IPS-18c (cell line): ENCODE measurements at regions not wholly inside any gene's neighbourhood (a gene's known extent, or its start where the extent isn't known, plus 50 kb on each side); places are given as distances from the start of the nearest gene placed in this dataset.

ENCODE experiments used
- H3K4me3 ChIP-seq: 2 replicates; pipeline ENCODE4 v1.7.0; 2013; ENCODE audit warnings: low read depth, mild to moderate bottlenecking, low read length, moderate library complexity; ENCODE audit not compliant: insufficient read depth
- H3K9me3 ChIP-seq: one replicate; pipeline ENCODE4 v1.6.1; 2013; ENCODE audit warnings: mild to moderate bottlenecking, low read length, moderate library complexity; ENCODE audit not compliant: control insufficient read depth, insufficient read depth

- no peak overlapping the region for H3K4me3 ChIP-seq
- H3K9me3 ChIP-seq, result no peaks in the 10 kb centered on the region
Measured at GRCh38 chr7:52100-52499, 140.3 kb upstream of the FAM20C start.

GRCh38 chr7:53531-53930 is 138.8 kb upstream of the FAM20C start:
- H3K9me3 ChIP-seq, result no peaks in the 10 kb centered on the region
- H3K4me3 ChIP-seq, result no peak overlapping the region

- Histone ChIP-seq H3K9me3 (no peaks in the 10 kb centered on the region), H3K4me3 (no peak overlapping the region)
Measured at GRCh38 chr7:54615-55014, 137.8 kb upstream of the FAM20C start.

- no peaks in the 10 kb centered on the region for H3K9me3 ChIP-seq
- no peak overlapping the region for H3K4me3 ChIP-seq
Measured at GRCh38 chr7:55690-56248, 136.6 kb upstream of the FAM20C start.

- Histone ChIP-seq H3K4me3 (no peak overlapping the region), H3K9me3 (no peaks in the 10 kb centered on the region)
Measured at GRCh38 chr7:56291-56913, 136.0 kb upstream of the FAM20C start.

GRCh38 chr7:57071-57470 is 135.3 kb upstream of the FAM20C start:
- Histone ChIP-seq H3K9me3 (no peaks in the 10 kb centered on the region), H3K4me3 (no peak overlapping the region)

GRCh38 chr7:57482-58255 is 134.7 kb upstream of the FAM20C start:
- Histone ChIP-seq H3K4me3 (no peak overlapping the region), H3K9me3 (no peaks in the 10 kb centered on the region)

- H3K9me3 ChIP-seq, result no peaks in the 10 kb centered on the region
- H3K4me3 ChIP-seq, result no peak overlapping the region
Measured at GRCh38 chr7:58316-58715, 134.1 kb upstream of the FAM20C start.

- Histone ChIP-seq H3K4me3 (no peak overlapping the region), H3K9me3 (no peaks in the 10 kb centered on the region)
Measured at GRCh38 chr7:59079-60016, 133.0 kb upstream of the FAM20C start.

- Histone ChIP-seq H3K4me3 (no peak overlapping the region; the same call in 1 of the 2 replicates), H3K9me3 (peaks cover 2% of the 10 kb centered on the region)
Measured at GRCh38 chr7:60017-60675, 132.2 kb upstream of the FAM20C start.

- peaks cover 2% of the 10 kb centered on the region for H3K9me3 ChIP-seq
- no peak overlapping the region for H3K4me3 ChIP-seq
Measured at GRCh38 chr7:60706-61105, 131.7 kb upstream of the FAM20C start.

- peaks cover 2% of the 10 kb centered on the region for H3K9me3 ChIP-seq
Measured at GRCh38 chr7:61111-61510, 131.3 kb upstream of the FAM20C start.

GRCh38 chr7:61576-62360 is 130.6 kb upstream of the FAM20C start:
- peaks cover 2% of the 10 kb centered on the region for H3K9me3 ChIP-seq
- H3K4me3 ChIP-seq, result no peak overlapping the region; the same call in 1 of the 2 replicates

More at GRCh38 chr7:61111-61510, 131.3 kb upstream of the FAM20C start:
- H3K4me3 ChIP-seq, result no peak overlapping the region

- Histone ChIP-seq H3K9me3 (peaks cover 2% of the 10 kb centered on the region), H3K4me3 (no peak overlapping the region)
Measured at GRCh38 chr7:62361-63116, 129.8 kb upstream of the FAM20C start.

- Histone ChIP-seq H3K9me3 (peaks cover 2% of the 10 kb centered on the region), H3K4me3 (no peak overlapping the region)
Measured at GRCh38 chr7:63117-63480, 129.3 kb upstream of the FAM20C start.
